Endothelial cell of umbilical vein (primary cell): ENCODE measurements at regions not wholly inside any gene's neighbourhood (a gene's known extent, or its start where the extent isn't known, plus 50 kb on each side); places are given as distances from the start of the nearest gene placed in this dataset.

Source experiments
- BruUV-seq: library from RNA; stranded (reverse); fragments of 400-500 nt; replicated peaks from 2 replicates; lab custom pipeline; 2021; lab: Mats Ljungman, UMichigan
- CTCF ChIA-PET: fragments of 300-600, 350-600 bp; sonication (Branson Sonifier 250); formaldehyde crosslinking; loops from one replicate; lab custom pipeline; 2021; ENCODE audit warnings: antibody characterized with exemption, inconsistent platforms; lab: Charles Lee
- POLR2A ChIA-PET: fragments of 300-600, 350-600 bp; sonication (Branson Sonifier 250); formaldehyde crosslinking; loops from one replicate; lab custom pipeline; 2021; ENCODE audit warnings: antibody characterized with exemption, inconsistent platforms; lab: Charles Lee
- DNase-seq: peaks from one replicate; pipeline ENCODE4 v3.0.0-alpha.2; 2011; ENCODE audit warnings: low read depth, low spot score
- FAIRE-seq: peaks from 2 replicates; lab custom pipeline; 2011; peaks lifted over from hg19 to GRCh38; lab: Jason Lieb, UNC
- H2AFZ ChIP-seq: 2 replicates; pipeline ENCODE4 v1.6.0; 2012; ENCODE audit warnings: low read depth, low read length, control low read depth, inconsistent platforms
- H3K27ac ChIP-seq: 2 replicates; pipeline ENCODE4 v1.5.1; 2011; ENCODE audit warnings: low read depth, mild to moderate bottlenecking, control low read depth, low read length, moderate library complexity; ENCODE audit not compliant: insufficient read depth
- H3K27me3 ChIP-seq, 2 experiments: 2 replicates each; pipeline versions ENCODE4 v1.6.0 to v1.6.1; 2011; ENCODE audit warnings: low read length in 2 of 2, mixed read lengths in 1 of 2; ENCODE audit not compliant: control insufficient read depth in 2 of 2, insufficient read depth in 2 of 2
- H3K36me3 ChIP-seq, 2 experiments: 2 replicates in 1 of 2; 3 replicates in 1 of 2; pipeline ENCODE4 v1.5.1; 2011; ENCODE audit warnings: low read length in 2 of 2, mild to moderate bottlenecking in 1 of 2, moderate library complexity in 1 of 2; ENCODE audit not compliant: control insufficient read depth in 2 of 2, insufficient read depth in 2 of 2; ENCODE audit errors: extremely low read depth in 1 of 2
- H3K4me1 ChIP-seq: 3 replicates; pipeline ENCODE4 v1.5.1; 2011; ENCODE audit warnings: mild to moderate bottlenecking, low read length; ENCODE audit not compliant: control insufficient read depth, insufficient read depth; ENCODE audit errors: extremely low read depth
- H3K4me2 ChIP-seq: 2 replicates; pipeline ENCODE4 v1.6.1; 2011; ENCODE audit warnings: low read length, control low read depth, mixed read lengths; ENCODE audit not compliant: insufficient read depth
- H3K4me3 ChIP-seq, 3 experiments: fragments of 200-600 bp in 1 of 3; sonication (generic), shearing (Covaris generic) in 1 of 3; replicated peaks in 1 of 3; 2 replicates each; pipeline ENCODE4 v1.5.1; 2011 to 2016; ENCODE audit warnings: control low read depth in 3 of 3, low read length in 3 of 3, mild to moderate bottlenecking in 2 of 3, inconsistent platforms in 1 of 3, low read depth in 1 of 3, moderate library complexity in 1 of 3; ENCODE audit not compliant: insufficient read depth in 1 of 3
- H3K79me2 ChIP-seq: 2 replicates; pipeline ENCODE4 v1.6.0; 2012; ENCODE audit warnings: low read length, inconsistent platforms; ENCODE audit not compliant: control insufficient read depth, insufficient read depth
- H3K9ac ChIP-seq: replicated peaks from 2 replicates; pipeline ENCODE3; 2011; ENCODE audit warnings: low read length, control low read depth; ENCODE audit not compliant: insufficient read depth; ENCODE audit errors: extremely low read depth
- H3K9me1 ChIP-seq: replicated peaks from 3 replicates; pipeline ENCODE4 v1.6.0; 2011; ENCODE audit warnings: mild to moderate bottlenecking, low read length; ENCODE audit not compliant: control insufficient read depth, insufficient read depth; ENCODE audit errors: extremely low read depth
- H3K9me3 ChIP-seq: replicated peaks from 2 replicates; pipeline ENCODE4 v1.5.1; 2012; ENCODE audit warnings: low read length, inconsistent platforms; ENCODE audit not compliant: control insufficient read depth, insufficient read depth
- H4K20me1 ChIP-seq: replicated peaks from 2 replicates; pipeline ENCODE3; 2011; ENCODE audit warnings: mild to moderate bottlenecking, low read length; ENCODE audit not compliant: control insufficient read depth, insufficient read depth; ENCODE audit errors: extremely low read depth
- FOS ChIP-seq: IDR thresholded peaks from 2 replicates; pipeline ENCODE4 v1.6.1; 2011; ENCODE audit warnings: mild to moderate bottlenecking, low read length, moderate library complexity, borderline replicate concordance; ENCODE audit not compliant: insufficient read depth
- POLR2A ChIP-seq: IDR thresholded peaks from 2 replicates; pipeline ENCODE4 v1.6.1; 2012; ENCODE audit warnings: low read depth, mild to moderate bottlenecking, control low read depth, low read length
- POLR2AphosphoS5 ChIP-seq: IDR thresholded peaks from 2 replicates; pipeline ENCODE4 v1.6.1; 2012; ENCODE audit warnings: low read depth, mild to moderate bottlenecking, control low read depth, low read length, moderate library complexity; ENCODE audit not compliant: insufficient read depth
- dilution Hi-C: fragments of 300-500 bp; cut with MboI; formaldehyde crosslinking; loops from one replicate; pipeline ENCODE4 v1.15.0; 2019; ENCODE audit warnings: low sequenced_read_pairs; ENCODE audit not compliant: extremely low pct_ligation_motif_present
- intact Hi-C: fragments of 100-400 bp; cut with micrococcal nuclease; formaldehyde crosslinking; loops from one replicate; pipeline ENCODE4 v1.10.0; 2022
- TF ChIP-seq, protein P1 (sequence below), 2 donors: IDR thresholded peaks; 1 replicate in 1 of 2; 2 replicates in 1 of 2; pipeline ENCODE4 v1.5.1; 2011; ENCODE audit warnings: low read length in 2 of 2, mild to moderate bottlenecking in 2 of 2, moderate library complexity in 2 of 2, control low read depth in 1 of 2, inconsistent platforms in 1 of 2, low read depth in 1 of 2; ENCODE audit not compliant: insufficient read depth in 1 of 2; ENCODE audit errors: extremely low read depth in 1 of 2

DNA sequence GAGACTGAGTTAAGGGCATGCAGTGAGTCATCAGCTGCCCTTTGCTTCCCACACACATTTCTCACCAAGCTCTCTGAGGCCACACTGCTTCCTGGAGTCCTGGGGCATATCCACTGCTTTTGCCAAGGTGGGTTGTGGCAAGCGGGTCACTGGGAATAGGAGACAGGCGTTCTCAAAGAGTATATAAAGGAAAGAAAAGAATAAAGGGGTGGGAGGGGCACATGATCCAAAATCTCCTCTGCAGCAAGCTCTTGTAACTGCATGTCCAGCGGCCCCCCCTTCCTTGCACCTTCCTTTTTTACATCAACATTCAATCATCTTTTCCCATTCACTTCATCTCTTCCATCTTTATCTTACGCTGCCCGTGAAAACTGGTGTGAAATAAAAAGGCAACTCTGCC, 259.1 kb upstream of the RPL38 start:
- H3K4me2 ChIP-seq = no peak overlapping the region
- CTCF ChIA-PET = no interaction called here
- H3K4me3 ChIP-seq = no peak overlapping the region
- dilution Hi-C loops = no loop called here
- no peaks in the 10 kb centered on the region for H3K79me2 ChIP-seq
- H3K9ac ChIP-seq = no peak overlapping the region
- POLR2A ChIA-PET = no interaction called here
- FAIRE-seq = no peak
- H3K9me3 ChIP-seq = peaks cover 2% of the 10 kb centered on the region
- H3K36me3 ChIP-seq = no peaks in the 10 kb centered on the region
- no TSS peak for BruUV-seq
- no peaks in the 10 kb centered on the region for H3K9me1 ChIP-seq
- intact Hi-C loops = no loop called here
- TF ChIP-seq, protein P1, sequence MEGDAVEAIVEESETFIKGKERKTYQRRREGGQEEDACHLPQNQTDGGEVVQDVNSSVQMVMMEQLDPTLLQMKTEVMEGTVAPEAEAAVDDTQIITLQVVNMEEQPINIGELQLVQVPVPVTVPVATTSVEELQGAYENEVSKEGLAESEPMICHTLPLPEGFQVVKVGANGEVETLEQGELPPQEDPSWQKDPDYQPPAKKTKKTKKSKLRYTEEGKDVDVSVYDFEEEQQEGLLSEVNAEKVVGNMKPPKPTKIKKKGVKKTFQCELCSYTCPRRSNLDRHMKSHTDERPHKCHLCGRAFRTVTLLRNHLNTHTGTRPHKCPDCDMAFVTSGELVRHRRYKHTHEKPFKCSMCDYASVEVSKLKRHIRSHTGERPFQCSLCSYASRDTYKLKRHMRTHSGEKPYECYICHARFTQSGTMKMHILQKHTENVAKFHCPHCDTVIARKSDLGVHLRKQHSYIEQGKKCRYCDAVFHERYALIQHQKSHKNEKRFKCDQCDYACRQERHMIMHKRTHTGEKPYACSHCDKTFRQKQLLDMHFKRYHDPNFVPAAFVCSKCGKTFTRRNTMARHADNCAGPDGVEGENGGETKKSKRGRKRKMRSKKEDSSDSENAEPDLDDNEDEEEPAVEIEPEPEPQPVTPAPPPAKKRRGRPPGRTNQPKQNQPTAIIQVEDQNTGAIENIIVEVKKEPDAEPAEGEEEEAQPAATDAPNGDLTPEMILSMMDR (IDR thresholded peaks at IDR 0.05; ENCODE audit: extremely low read depth in 1 of 2, insufficient read depth in 1 of 2, low read depth in 1 of 2, low read length in 2 of 2) = no peak
- TF ChIP-seq POLR2AphosphoS5 = no peak
- TF ChIP-seq POLR2A = no peak
- no peaks in the 10 kb centered on the region for H4K20me1 ChIP-seq
- no peak overlapping the region for H2AFZ ChIP-seq
- H3K27ac ChIP-seq = no peak overlapping the region
- no peaks in the 10 kb centered on the region for H3K4me1 ChIP-seq
- no peaks in the 10 kb centered on the region for H3K27me3 ChIP-seq
- no peak for DNase-seq

DNA sequence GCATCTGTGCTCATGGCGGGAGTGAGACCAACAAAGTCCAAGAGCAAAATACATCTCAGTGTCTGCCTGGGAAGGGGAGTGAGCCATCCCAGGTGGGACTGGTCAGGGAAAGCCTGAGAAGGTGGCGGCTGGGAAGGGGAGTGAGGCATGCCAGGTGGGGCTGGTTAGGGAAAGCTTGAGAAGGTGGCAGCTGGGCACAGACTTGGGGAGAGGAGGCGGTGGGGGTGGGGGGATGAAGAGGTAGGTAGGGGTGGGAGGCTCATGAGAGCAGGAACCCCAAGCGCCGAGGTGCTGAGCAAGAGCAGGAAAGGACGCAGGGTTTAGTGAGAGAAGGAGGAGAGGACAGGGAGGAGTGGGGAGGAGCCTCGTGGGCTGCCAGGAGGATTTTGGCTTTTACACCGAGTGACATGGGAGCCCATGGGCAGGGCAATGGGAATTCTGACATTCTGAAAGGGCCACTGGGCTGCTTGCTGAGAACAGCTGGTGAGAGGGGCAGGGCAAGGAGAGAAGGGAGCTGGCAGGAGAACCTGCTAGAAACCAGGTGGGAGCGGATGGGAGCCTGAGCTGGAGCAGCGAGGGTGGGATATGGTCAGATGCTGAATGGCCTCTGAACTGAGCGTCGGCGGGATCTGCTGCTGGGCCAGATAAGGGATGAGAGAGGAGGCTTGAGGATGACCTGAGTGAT, 256.1 kb upstream of the RPL38 start:
- intact Hi-C loops = no loop called here
- Histone ChIP-seq H3K9ac (no peak overlapping the region), H3K4me2 (no peak overlapping the region), H3K79me2 (no peaks in the 10 kb centered on the region), H2AFZ (no peak overlapping the region), H3K9me3 (peaks cover 2% of the 10 kb centered on the region), H3K27ac (no peak overlapping the region), H4K20me1 (no peaks in the 10 kb centered on the region), H3K4me3 (no peak overlapping the region), H3K9me1 (no peaks in the 10 kb centered on the region), H3K27me3 (no peaks in the 10 kb centered on the region), H3K4me1 (no peaks in the 10 kb centered on the region), H3K36me3 (no peaks in the 10 kb centered on the region)
- no peak for DNase-seq
- no peak for TF ChIP-seq FOS
- TF ChIP-seq, protein P1 (IDR thresholded peaks at IDR 0.05; ENCODE audit: extremely low read depth in 1 of 2, insufficient read depth in 1 of 2, low read depth in 1 of 2, low read length in 2 of 2) = no peak
- dilution Hi-C loops = no loop called here
- FAIRE-seq = no peak
- ChIA-PET CTCF (no interaction called here), POLR2A (no interaction called here)
- no TSS peak for BruUV-seq
